GM23248 (cell line): ENCODE measurements at regions not wholly inside any gene's neighbourhood (a gene's known extent, or its start where the extent isn't known, plus 50 kb on each side); places are given as distances from the start of the nearest gene placed in this dataset.

Experiments
- DNase-seq: peaks from one replicate; pipeline ENCODE4 v3.0.0-alpha.2; 2015
- H2AFZ ChIP-seq: fragments of 200-600 bp; sonication (generic); 2 replicates; pipeline ENCODE4 v1.6.1; 2016; ENCODE audit warnings: antibody characterized with exemption
- H3F3A ChIP-seq: fragments of 200-600 bp; sonication (generic); 2 replicates; pipeline ENCODE4 v1.6.1; 2016; ENCODE audit warnings: mild to moderate bottlenecking, antibody characterized with exemption, mixed run types; ENCODE audit not compliant: insufficient read depth
- H3K27ac ChIP-seq: fragments of 200-600 bp; sonication (generic); 2 replicates; pipeline ENCODE4 v1.5.1; 2016; ENCODE audit warnings: mild to moderate bottlenecking
- H3K27me3 ChIP-seq: fragments of 200-600 bp; sonication (generic); replicated peaks from 2 replicates; pipeline ENCODE4 v1.6.1; 2016; ENCODE audit warnings: mild to moderate bottlenecking; ENCODE audit not compliant: insufficient read depth
- H3K36me3 ChIP-seq: fragments of 200-600 bp; sonication (generic); 2 replicates; pipeline ENCODE4 v1.6.1; 2016; ENCODE audit warnings: low read depth, mild to moderate bottlenecking
- H3K4me1 ChIP-seq: fragments of 200-600 bp; sonication (generic); 2 replicates; pipeline ENCODE4 v1.6.1; 2016; ENCODE audit warnings: mild to moderate bottlenecking; ENCODE audit not compliant: insufficient read depth
- H3K4me2 ChIP-seq: fragments of 200-600 bp; sonication (generic); one replicate; pipeline ENCODE4 v1.6.1; 2016; ENCODE audit warnings: mild to moderate bottlenecking; ENCODE audit not compliant: unreplicated experiment
- H3K4me3 ChIP-seq: fragments of 200-600 bp; sonication (generic); 2 replicates; pipeline ENCODE4 v1.5.1; 2016; ENCODE audit warnings: mild to moderate bottlenecking
- H3K79me2 ChIP-seq: fragments of 200-600 bp; sonication (generic); 2 replicates; pipeline ENCODE4 v1.6.1; 2016; ENCODE audit warnings: mild to moderate bottlenecking; ENCODE audit not compliant: insufficient read depth
- H3K9ac ChIP-seq: fragments of 200-600 bp; sonication (generic); 2 replicates; pipeline ENCODE4 v1.6.1; 2016; ENCODE audit warnings: mild to moderate bottlenecking
- H3K9me2 ChIP-seq: fragments of 200-600 bp; sonication (generic); 2 replicates; pipeline ENCODE4 v1.6.1; 2016; ENCODE audit warnings: mixed run types, mild to moderate bottlenecking, moderate library complexity; ENCODE audit not compliant: insufficient read depth
- H3K9me3 ChIP-seq: fragments of 200-600 bp; sonication (generic); one replicate; pipeline ENCODE4 v1.6.1; 2017; ENCODE audit warnings: low read depth
- H4K20me1 ChIP-seq: fragments of 200-600 bp; sonication (generic); 2 replicates; pipeline ENCODE4 v1.6.0; 2016; ENCODE audit not compliant: insufficient read depth
- EZH2 ChIP-seq: fragments of 200-600 bp; sonication (generic); IDR thresholded peaks from 2 replicates; pipeline ENCODE4 v1.6.1; 2018; ENCODE audit warnings: antibody characterized with exemption, mild to moderate bottlenecking; ENCODE audit not compliant: insufficient read depth, poor library complexity, severe bottlenecking
- EZH2phosphoT487 ChIP-seq: fragments of 200-600 bp; sonication (generic); IDR thresholded peaks from 2 replicates; pipeline ENCODE4 v1.6.1; 2018; ENCODE audit warnings: antibody characterized with exemption, moderate library complexity, mild to moderate bottlenecking, low read depth; ENCODE audit not compliant: insufficient read depth
- WGBS, 2 experiments: methylation state at CpG; one replicate each; pipeline ENCODE4 v1.1.6; 2015 to 2017; ENCODE audit warnings: low lambda C conversion rate in 2 of 2, low coverage in 1 of 2; ENCODE audit errors: missing lambda C conversion rate in 2 of 2; 5-methylcytosine and 5-hydroxymethylcytosine counted together
- in situ Hi-C: fragments of 300-500 bp; cut with MboI; formaldehyde crosslinking; loops from 2 replicates; pipeline ENCODE4 v1.15.0; 2020

GRCh38 chr1:5347726-5348125 lies 644.5 kb downstream of the NPHP4 start:
- no peak for DNase-seq
- Histone ChIP-seq H3K79me2 (no peaks in the 10 kb centered on the region), H3K27me3 (no peaks in the 10 kb centered on the region), H4K20me1 (no peaks in the 10 kb centered on the region), H3K4me3 (no peak overlapping the region), H3F3A (no peaks in the 10 kb centered on the region), H3K36me3 (no peaks in the 10 kb centered on the region), H3K4me1 (no peaks in the 10 kb centered on the region), H3K9me3 (no peaks in the 10 kb centered on the region), H2AFZ (no peak overlapping the region), H3K9ac (no peak overlapping the region), H3K27ac (no peak overlapping the region), H3K9me2 (no peaks in the 10 kb centered on the region), H3K4me2 (no peak overlapping the region)
- 10 to 15% methylated on average over 8 of the region's 8 CpGs for WGBS, 2 experiments
- TF ChIP-seq EZH2phosphoT487 (no peak), EZH2 (no peak)
- in situ Hi-C loops = no loop called here

- no peak overlapping the region for H3K4me3 ChIP-seq
- no peaks in the 10 kb centered on the region for H3K9me2 ChIP-seq
- H3F3A ChIP-seq = no peaks in the 10 kb centered on the region
- H3K27me3 ChIP-seq = no peaks in the 10 kb centered on the region
- TF ChIP-seq EZH2phosphoT487 (no peak), EZH2 (no peak)
- no peaks in the 10 kb centered on the region for H3K36me3 ChIP-seq
- no peaks in the 10 kb centered on the region for H4K20me1 ChIP-seq
- in situ Hi-C loops = no loop called here
- H3K4me2 ChIP-seq = no peak overlapping the region
- DNase-seq = no peak
- no peak overlapping the region for H3K9ac ChIP-seq
- no peaks in the 10 kb centered on the region for H3K9me3 ChIP-seq
- no peaks in the 10 kb centered on the region for H3K4me1 ChIP-seq
- H3K27ac ChIP-seq = no peak overlapping the region
- H2AFZ ChIP-seq = no peak overlapping the region
- WGBS, 2 experiments = 31 to 32% methylated on average over 8 of the region's 8 CpGs
- H3K79me2 ChIP-seq = no peaks in the 10 kb centered on the region
Observed at GRCh38 chr1:5345556-5345955, 646.7 kb downstream of the NPHP4 start.

- no peaks in the 10 kb centered on the region for H3K36me3 ChIP-seq
- H3K4me2 ChIP-seq = no peak overlapping the region
- no peak overlapping the region for H3K9ac ChIP-seq
- no peaks in the 10 kb centered on the region for H4K20me1 ChIP-seq
- WGBS, 2 experiments = 5 to 12% methylated on average over 10 of the region's 10 CpGs
- no peaks in the 10 kb centered on the region for H3K4me1 ChIP-seq
- H2AFZ ChIP-seq = no peak overlapping the region
- no peaks in the 10 kb centered on the region for H3K27me3 ChIP-seq
- DNase-seq = no peak
- H3K9me3 ChIP-seq = no peaks in the 10 kb centered on the region
- in situ Hi-C loops = no loop called here
- TF ChIP-seq EZH2 = no peak
- no peak for TF ChIP-seq EZH2phosphoT487
- no peaks in the 10 kb centered on the region for H3K79me2 ChIP-seq
- no peak overlapping the region for H3K27ac ChIP-seq
- no peaks in the 10 kb centered on the region for H3F3A ChIP-seq
- H3K9me2 ChIP-seq = no peaks in the 10 kb centered on the region
- H3K4me3 ChIP-seq = no peak overlapping the region
Observed at GRCh38 chr1:5343256-5344020, 648.8 kb downstream of the NPHP4 start.

- H3K9ac ChIP-seq = no peak overlapping the region
- no peaks in the 10 kb centered on the region for H3K9me3 ChIP-seq
- TF ChIP-seq EZH2 = no peak
- no peak overlapping the region for H2AFZ ChIP-seq
- no peak overlapping the region for H3K27ac ChIP-seq
- in situ Hi-C loops = no loop called here
- no peak overlapping the region for H3K4me3 ChIP-seq
- no peak for DNase-seq
- H4K20me1 ChIP-seq = no peaks in the 10 kb centered on the region
- no peaks in the 10 kb centered on the region for H3K4me1 ChIP-seq
- H3F3A ChIP-seq = no peaks in the 10 kb centered on the region
- no peaks in the 10 kb centered on the region for H3K27me3 ChIP-seq
- 22 to 24% methylated on average over 11 of the region's 11 CpGs for WGBS, 2 experiments
- H3K9me2 ChIP-seq = no peaks in the 10 kb centered on the region
- H3K36me3 ChIP-seq = no peaks in the 10 kb centered on the region
- H3K79me2 ChIP-seq = no peaks in the 10 kb centered on the region
- H3K4me2 ChIP-seq = no peak overlapping the region
Observed at GRCh38 chr1:5342830-5343229, 649.4 kb downstream of the NPHP4 start.

- no peak overlapping the region for H3K4me3 ChIP-seq
- no peaks in the 10 kb centered on the region for H4K20me1 ChIP-seq
- H3K36me3 ChIP-seq = no peaks in the 10 kb centered on the region
- H3K4me1 ChIP-seq = no peaks in the 10 kb centered on the region
- no peak overlapping the region for H3K4me2 ChIP-seq
- no peaks in the 10 kb centered on the region for H3K9me3 ChIP-seq
- no peaks in the 10 kb centered on the region for H3K79me2 ChIP-seq
- no peaks in the 10 kb centered on the region for H3K27me3 ChIP-seq
- WGBS, 2 experiments = 3 to 5% methylated on average over 8 of the region's 8 CpGs
- no peak overlapping the region for H3K9ac ChIP-seq
- TF ChIP-seq EZH2phosphoT487 (no peak), EZH2 (no peak)
- H3K27ac ChIP-seq = no peak overlapping the region
- H2AFZ ChIP-seq = no peak overlapping the region
- no peaks in the 10 kb centered on the region for H3F3A ChIP-seq
- H3K9me2 ChIP-seq = no peaks in the 10 kb centered on the region
- in situ Hi-C loops = no loop called here
- DNase-seq = no peak
Observed at GRCh38 chr1:5342172-5342571, 650.1 kb downstream of the NPHP4 start.
